Astrocyte (in vitro differentiated cells and primary cell): ENCODE measurements at regions not wholly inside any gene's neighbourhood (a gene's known extent, or its start where the extent isn't known, plus 50 kb on each side); places are given as distances from the start of the nearest gene placed in this dataset.

Experiments used
- DNase-seq: peaks from one replicate; pipeline ENCODE4 v3.0.0-alpha.2; 2010; ENCODE audit warnings: low read depth
- FAIRE-seq: peaks from 2 replicates; lab custom pipeline; 2011; peaks lifted over from hg19 to GRCh38; lab: Jason Lieb, UNC
- H2AFZ ChIP-seq: 2 replicates; pipeline ENCODE4 v1.6.0; 2012; ENCODE audit warnings: low read depth, low read length, inconsistent platforms
- H3K27ac ChIP-seq: 2 replicates; pipeline ENCODE4 v1.5.1; 2011; ENCODE audit warnings: low read depth, low read length, inconsistent platforms
- H3K27me3 ChIP-seq: 2 replicates; pipeline ENCODE4 v1.6.0; 2011; ENCODE audit warnings: low read length, inconsistent platforms; ENCODE audit not compliant: insufficient read depth
- H3K36me3 ChIP-seq: 2 replicates; pipeline ENCODE4 v1.5.1; 2011; ENCODE audit warnings: low read length, inconsistent platforms; ENCODE audit not compliant: insufficient read depth
- H3K4me1 ChIP-seq: 2 replicates; pipeline ENCODE4 v1.5.1; 2011; ENCODE audit warnings: low read length, inconsistent platforms; ENCODE audit not compliant: insufficient read depth
- H3K4me2 ChIP-seq: 2 replicates; pipeline ENCODE4 v1.6.0; 2012; ENCODE audit warnings: low read length, inconsistent platforms
- H3K4me3 ChIP-seq: 2 replicates; pipeline ENCODE4 v1.5.1; 2011; ENCODE audit warnings: low read depth, mild to moderate bottlenecking, low read length, inconsistent platforms; ENCODE audit not compliant: insufficient read depth
- H3K79me2 ChIP-seq: 2 replicates; pipeline ENCODE4 v1.6.0; 2012; ENCODE audit warnings: mild to moderate bottlenecking, low read length, inconsistent platforms; ENCODE audit not compliant: insufficient read depth
- H3K9ac ChIP-seq: 2 replicates; pipeline ENCODE4 v1.6.0; 2012; ENCODE audit warnings: mild to moderate bottlenecking, low read length, inconsistent platforms
- H3K9me3 ChIP-seq: 2 replicates; pipeline ENCODE4 v1.5.1; 2012; ENCODE audit warnings: low read depth, mild to moderate bottlenecking, low read length, inconsistent platforms; ENCODE audit not compliant: insufficient read depth
- H4K20me1 ChIP-seq: 2 replicates; pipeline ENCODE4 v1.6.0; 2012; ENCODE audit warnings: low read length, inconsistent platforms; ENCODE audit not compliant: insufficient read depth
- H3K27ac Mint-ChIP-seq: one replicate; pipeline ENCODE4 v1.8.0; 2021; ENCODE audit warnings: mild to moderate bottlenecking, mixed read lengths; ENCODE audit not compliant: unreplicated experiment
- H3K27me3 Mint-ChIP-seq: one replicate; pipeline ENCODE4 v1.8.0; 2021; ENCODE audit warnings: low read depth, mixed read lengths; ENCODE audit not compliant: unreplicated experiment
- H3K36me3 Mint-ChIP-seq: one replicate; pipeline ENCODE4 v1.8.0; 2021; ENCODE audit warnings: low read depth, mixed read lengths; ENCODE audit not compliant: unreplicated experiment
- H3K4me1 Mint-ChIP-seq: one replicate; pipeline ENCODE4 v1.8.0; 2021; ENCODE audit warnings: low read depth, mixed read lengths; ENCODE audit not compliant: unreplicated experiment
- H3K4me3 Mint-ChIP-seq: one replicate; pipeline ENCODE4 v1.8.0; 2021; ENCODE audit warnings: mild to moderate bottlenecking, moderate library complexity, mixed read lengths; ENCODE audit not compliant: unreplicated experiment
- H3K9me3 Mint-ChIP-seq: one replicate; pipeline ENCODE4 v1.8.0; 2021; ENCODE audit warnings: mild to moderate bottlenecking, mixed read lengths; ENCODE audit not compliant: unreplicated experiment
- EZH2 ChIP-seq: IDR thresholded peaks from 2 replicates; pipeline ENCODE4 v1.6.1; 2012; ENCODE audit warnings: mild to moderate bottlenecking, low read length, inconsistent platforms; ENCODE audit not compliant: insufficient read depth
- TF ChIP-seq, protein P1 (sequence below): IDR thresholded peaks from 2 replicates; pipeline ENCODE4 v1.5.1; 2011; ENCODE audit warnings: low read depth, mild to moderate bottlenecking, inconsistent platforms, low read length, moderate library complexity; ENCODE audit not compliant: insufficient read depth

DNA sequence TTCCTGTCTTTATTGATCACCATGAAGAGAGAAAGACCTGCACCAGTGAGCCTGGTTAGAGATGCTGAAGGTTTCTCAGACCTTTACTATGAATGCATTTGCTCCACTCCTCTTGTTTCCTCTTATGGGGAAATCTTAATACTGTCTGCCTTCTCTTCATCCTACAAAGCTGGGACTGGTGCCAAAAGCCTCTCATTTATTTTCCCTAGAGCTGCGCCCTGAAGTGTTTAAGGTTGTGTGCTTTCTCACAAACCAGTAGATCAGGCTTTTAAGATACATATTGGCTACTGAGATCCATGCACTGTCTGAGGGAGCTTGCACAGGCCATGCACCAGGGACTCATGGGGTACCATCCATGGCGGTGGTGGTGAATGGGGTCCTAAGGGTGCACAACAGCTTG, 286.1 kb upstream of the PMFBP1 start:
- Mint-ChIP-seq H3K9me3 (peaks cover 23% of the 10 kb centered on the region), H3K27ac (no peak overlapping the region)
- no peaks in the 10 kb centered on the region for H3K79me2 ChIP-seq

DNA sequence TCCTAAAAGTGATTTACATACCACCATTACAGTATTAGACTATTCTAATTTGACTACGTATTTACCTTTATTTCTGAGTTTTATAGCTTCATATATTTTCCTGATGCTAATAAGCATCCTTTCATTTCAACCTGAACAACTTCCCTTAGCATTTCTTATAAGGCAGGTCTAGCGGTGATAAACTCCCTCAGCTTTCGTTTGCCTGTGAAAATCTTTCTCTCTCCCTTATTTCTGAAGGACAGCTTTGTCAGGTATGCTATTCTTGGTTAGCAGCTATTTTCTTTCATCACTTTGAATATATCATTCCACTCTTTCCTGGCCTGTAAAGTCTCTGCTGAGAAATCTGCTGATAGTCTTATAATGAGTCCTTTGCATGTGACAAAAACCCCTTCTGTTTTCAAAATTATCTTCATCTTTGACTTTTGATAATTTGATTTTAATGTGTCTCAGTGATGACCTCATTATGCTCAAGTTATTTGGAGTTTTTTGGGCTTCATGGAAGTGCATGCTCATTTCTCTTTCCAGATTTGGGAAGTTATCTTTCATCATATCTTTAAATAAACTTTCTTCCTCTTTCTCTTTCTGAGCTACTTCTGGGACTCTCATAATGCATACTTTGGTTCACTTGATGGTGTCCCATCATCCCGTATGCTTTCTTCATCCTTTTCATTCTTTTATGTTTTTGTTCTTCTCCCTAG, 285.4 kb upstream of the PMFBP1 start:
- Histone ChIP-seq H3K79me2 (no peaks in the 10 kb centered on the region), H3K9me3 (no peaks in the 10 kb centered on the region), H3K9ac (no peak overlapping the region), H3K4me1 (no peaks in the 10 kb centered on the region), H3K4me3 (no peak overlapping the region), H4K20me1 (no peaks in the 10 kb centered on the region), H2AFZ (no peak overlapping the region), H3K27me3 (no peaks in the 10 kb centered on the region), H3K4me2 (no peak overlapping the region), H3K36me3 (no peaks in the 10 kb centered on the region), H3K27ac (no peak overlapping the region)
- DNase-seq (no peak), FAIRE-seq (no peak)
- Mint-ChIP-seq H3K9me3 (peaks cover 23% of the 10 kb centered on the region), H3K27ac (no peak overlapping the region), H3K27me3 (no peaks in the 10 kb centered on the region), H3K4me1 (no peaks in the 10 kb centered on the region), H3K4me3 (no peak overlapping the region), H3K36me3 (peaks cover 29% of the 10 kb centered on the region)
- TF ChIP-seq EZH2 = no peak
- TF ChIP-seq, protein P1, sequence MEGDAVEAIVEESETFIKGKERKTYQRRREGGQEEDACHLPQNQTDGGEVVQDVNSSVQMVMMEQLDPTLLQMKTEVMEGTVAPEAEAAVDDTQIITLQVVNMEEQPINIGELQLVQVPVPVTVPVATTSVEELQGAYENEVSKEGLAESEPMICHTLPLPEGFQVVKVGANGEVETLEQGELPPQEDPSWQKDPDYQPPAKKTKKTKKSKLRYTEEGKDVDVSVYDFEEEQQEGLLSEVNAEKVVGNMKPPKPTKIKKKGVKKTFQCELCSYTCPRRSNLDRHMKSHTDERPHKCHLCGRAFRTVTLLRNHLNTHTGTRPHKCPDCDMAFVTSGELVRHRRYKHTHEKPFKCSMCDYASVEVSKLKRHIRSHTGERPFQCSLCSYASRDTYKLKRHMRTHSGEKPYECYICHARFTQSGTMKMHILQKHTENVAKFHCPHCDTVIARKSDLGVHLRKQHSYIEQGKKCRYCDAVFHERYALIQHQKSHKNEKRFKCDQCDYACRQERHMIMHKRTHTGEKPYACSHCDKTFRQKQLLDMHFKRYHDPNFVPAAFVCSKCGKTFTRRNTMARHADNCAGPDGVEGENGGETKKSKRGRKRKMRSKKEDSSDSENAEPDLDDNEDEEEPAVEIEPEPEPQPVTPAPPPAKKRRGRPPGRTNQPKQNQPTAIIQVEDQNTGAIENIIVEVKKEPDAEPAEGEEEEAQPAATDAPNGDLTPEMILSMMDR = no peak

More for the DNA sequence above, 286.1 kb upstream of the PMFBP1 start:
- DNase-seq (no peak), FAIRE-seq (no peak)
- H3K4me1 Mint-ChIP-seq = no peaks in the 10 kb centered on the region
- no peaks in the 10 kb centered on the region for H3K27me3 Mint-ChIP-seq
- peaks cover 29% of the 10 kb centered on the region for H3K36me3 Mint-ChIP-seq
- H2AFZ ChIP-seq = no peak overlapping the region
- H3K27ac ChIP-seq = no peak overlapping the region
- TF ChIP-seq EZH2 = no peak
- TF ChIP-seq, protein P1 = no peak
- no peaks in the 10 kb centered on the region for H3K4me1 ChIP-seq
- no peaks in the 10 kb centered on the region for H3K9me3 ChIP-seq
- H3K4me3 Mint-ChIP-seq = no peak overlapping the region
- no peak overlapping the region for H3K4me2 ChIP-seq
- no peak overlapping the region for H3K4me3 ChIP-seq
- no peaks in the 10 kb centered on the region for H4K20me1 ChIP-seq
- no peak overlapping the region for H3K9ac ChIP-seq
- no peaks in the 10 kb centered on the region for H3K27me3 ChIP-seq
- H3K36me3 ChIP-seq = no peaks in the 10 kb centered on the region
